ENCODE measurements at regions not wholly inside any gene's neighbourhood (a gene's known extent, or its start where the extent isn't known, plus 50 kb on each side); places are given as distances from the start of the nearest gene placed in this dataset.
A peak's percentile ranks its signal among the peaks of the same experiment; 100 is the strongest.

DNA sequence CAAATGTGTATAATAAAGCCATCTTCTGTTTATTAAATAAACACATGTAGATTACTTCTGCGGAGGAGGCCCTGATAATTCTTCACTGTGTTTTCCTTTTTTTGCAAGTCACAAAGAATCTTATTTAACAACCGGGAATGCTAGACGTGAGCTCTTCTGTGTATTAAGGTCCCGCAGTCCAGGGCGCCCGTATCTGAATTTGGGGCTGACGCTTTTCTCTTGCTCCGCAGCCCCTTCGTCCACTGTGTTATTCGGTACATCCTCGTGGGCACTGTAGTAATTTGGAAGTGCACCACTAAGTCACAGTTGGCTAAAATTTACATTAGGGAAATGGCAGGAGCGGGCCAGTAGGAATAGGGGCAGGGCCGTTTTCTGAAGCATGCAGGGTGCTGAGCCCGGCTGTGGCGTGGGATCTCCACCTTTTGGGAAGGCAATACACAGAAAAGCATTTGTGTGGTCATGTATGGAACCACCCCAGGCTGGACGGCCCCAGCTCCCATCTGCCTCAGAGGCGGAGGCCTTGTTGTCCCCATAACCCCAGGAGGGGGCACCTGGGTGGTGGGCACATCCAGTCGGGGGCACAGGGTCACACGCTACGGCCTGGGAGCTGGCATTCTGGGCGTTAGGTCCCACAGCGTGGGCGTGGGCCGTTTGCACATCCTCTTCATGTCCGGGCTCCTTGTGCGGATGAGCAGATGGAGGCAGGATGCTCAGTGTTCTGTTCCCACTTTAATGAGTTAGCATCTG is 258.7 kb upstream of the IRX4 start:
- ATAC-seq: no peak
- no peak for DNase-seq
- intact Hi-C loops (cut with micrococcal nuclease): no loop called here

DNA sequence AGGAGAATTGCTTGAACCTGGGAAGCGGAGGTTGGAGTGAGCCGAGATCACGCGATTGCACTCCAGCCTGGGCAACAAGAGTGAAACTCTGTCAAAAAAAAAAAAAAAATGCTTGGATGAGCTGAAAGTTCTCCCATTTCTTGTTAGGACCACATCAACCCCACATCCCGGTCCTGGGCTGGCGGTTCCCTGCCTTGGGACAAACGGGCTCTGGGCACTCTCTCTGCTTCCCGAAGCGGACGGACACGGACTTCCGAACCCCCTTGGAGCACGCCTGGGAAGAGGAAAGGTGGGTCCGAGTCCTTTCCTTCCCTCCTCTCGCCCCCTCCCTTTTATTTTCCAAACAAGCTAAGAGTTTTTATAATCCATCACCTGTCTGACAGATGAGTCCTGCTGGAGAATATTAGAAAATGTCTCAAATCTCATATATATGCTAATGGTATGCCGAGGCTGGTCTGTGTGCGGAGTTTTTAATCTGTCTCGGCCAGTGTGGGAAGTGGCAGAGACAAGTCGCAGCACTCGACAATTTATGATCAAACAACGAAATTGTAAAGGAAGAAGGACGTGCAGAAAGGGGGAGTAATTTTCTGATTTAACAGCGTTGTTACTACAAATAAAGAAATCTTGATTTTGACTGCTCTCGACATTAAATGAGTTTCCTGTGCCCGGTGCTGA is 257.9 kb upstream of the IRX4 start:
- ATAC-seq (no peak), DNase-seq (no peak)
- intact Hi-C loops (cut with micrococcal nuclease): no loop called here

DNA sequence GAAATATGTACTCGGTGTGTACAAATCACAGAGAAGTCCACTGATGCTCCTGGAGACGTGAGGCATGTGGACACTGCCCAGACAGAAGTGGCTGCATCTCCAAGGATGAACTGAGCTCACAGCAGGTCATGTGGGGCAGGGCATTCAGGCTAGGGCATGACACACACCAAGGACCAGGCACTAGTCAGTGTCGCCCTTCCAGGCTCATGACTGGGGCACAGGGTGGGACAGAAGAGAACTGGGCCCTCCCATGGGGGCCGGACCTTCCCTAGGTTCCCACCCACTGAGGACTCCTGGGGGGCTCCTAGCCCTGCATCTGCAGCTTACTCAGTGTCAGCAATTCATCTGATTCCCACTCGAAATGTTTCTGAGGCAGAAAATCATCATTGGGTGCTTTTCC is 256.8 kb upstream of the IRX4 start:
- intact Hi-C loops (cut with micrococcal nuclease): no loop called here
- ATAC-seq: no peak
- no peak for DNase-seq

DNA sequence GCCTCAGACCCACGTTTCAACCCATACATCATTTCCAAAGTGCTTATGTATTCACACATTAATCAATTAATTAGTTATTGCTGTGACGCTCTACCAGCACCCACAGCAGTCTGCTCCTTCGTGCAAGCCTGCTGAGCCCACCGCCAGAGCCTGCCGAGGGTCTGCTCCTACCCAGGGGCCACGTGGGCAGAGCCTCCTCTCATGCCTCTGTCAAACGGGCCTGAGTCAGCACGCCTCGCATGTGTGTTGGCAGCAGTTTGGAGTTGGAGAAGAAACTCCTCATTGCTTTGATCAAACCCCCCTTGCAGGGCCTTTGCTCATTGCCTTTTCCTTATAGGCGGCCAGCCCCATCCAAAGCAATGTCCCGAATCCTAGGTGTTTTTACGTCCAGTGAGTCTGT is 256.2 kb upstream of the IRX4 start:
- DNase-seq (no peak), ATAC-seq (no peak)
- intact Hi-C loops (cut with micrococcal nuclease): no loop called here

DNA sequence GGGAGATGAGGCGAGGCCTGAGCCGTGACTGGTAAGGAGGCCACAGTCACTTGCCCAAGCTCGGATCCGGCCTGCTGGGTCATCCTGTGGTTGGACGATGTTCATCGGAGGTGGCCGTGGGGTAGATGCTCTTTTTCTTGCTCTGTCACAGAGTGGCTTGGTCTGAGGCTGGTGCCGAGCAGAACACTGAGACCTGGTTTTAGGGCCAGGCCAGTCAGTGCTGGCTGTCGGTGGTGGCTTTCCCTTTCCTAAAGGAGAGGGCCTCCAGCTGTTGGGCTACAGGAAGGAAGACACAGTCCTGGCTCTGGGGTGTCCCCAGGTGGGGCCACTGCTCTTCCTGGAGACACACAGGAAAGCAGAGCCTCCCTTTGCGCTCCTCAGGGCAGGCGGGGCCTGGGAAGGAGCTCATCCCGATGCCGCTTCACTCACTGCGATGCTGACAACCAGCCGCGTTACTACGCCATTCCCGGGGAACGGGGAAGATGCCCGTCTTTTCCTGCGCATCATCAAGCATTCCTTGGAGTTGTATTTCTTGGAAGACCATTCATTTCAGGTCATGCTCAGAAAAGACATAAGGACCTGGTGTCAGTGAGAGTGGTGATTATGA is 254.8 kb upstream of the IRX4 start:
- ATAC-seq (no peak), DNase-seq (no peak)
- intact Hi-C loops (cut with micrococcal nuclease): no loop called here

DNA sequence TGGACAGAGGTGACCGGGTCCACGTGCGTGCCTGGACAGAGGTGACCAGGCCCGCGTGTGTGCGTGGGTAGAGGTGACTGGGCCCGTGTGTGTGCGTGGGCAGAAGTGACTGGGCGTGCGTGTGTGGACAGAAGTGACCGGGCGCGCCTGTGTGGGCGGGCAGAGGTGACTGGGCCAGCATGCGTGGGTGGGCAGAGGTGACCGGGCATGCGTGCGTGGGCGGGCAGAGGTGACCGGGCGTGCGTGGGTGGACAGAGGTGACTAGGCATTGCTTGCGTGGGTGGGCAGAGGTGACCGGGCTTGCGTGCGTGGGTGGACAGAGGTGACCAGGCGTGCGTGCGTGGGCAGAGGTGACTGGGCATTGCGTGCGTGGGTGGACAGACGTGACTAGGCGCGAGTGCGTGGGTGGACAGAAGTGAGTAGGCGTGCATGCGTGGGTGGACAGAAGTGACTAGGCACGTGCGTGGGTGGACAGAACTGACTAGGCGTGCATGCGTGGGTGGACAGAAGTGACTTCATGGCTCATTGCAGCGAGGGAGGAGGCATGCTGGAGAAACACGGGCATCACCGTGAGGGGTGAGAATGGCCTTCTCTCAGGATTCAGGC is 254.1 kb upstream of the IRX4 start:
- DNase-seq: no peak
- intact Hi-C loops (cut with micrococcal nuclease): no loop called here
- ATAC-seq: no peak

DNA sequence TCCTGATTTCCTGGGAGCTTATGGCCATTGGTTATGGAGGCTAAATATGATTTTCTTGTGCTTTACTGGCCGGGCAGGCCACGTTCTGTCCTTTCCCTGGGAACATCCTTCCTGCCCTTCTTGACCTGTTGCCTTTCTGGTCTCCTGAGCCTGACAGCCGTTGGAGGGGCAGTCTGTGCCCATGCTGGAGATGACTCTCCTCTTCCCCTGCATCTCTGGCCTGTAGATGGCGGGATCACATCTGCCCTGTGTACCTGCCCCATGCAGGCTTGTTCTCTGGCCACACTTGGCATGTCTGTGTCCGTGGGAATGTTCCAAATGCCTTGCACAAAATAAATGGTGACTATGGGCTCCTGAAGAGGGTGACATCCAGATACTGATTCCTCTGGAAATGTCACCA is 253.1 kb upstream of the IRX4 start:
- ATAC-seq (no peak), DNase-seq (no peak)
- intact Hi-C loops (cut with micrococcal nuclease): no loop called here

DNA sequence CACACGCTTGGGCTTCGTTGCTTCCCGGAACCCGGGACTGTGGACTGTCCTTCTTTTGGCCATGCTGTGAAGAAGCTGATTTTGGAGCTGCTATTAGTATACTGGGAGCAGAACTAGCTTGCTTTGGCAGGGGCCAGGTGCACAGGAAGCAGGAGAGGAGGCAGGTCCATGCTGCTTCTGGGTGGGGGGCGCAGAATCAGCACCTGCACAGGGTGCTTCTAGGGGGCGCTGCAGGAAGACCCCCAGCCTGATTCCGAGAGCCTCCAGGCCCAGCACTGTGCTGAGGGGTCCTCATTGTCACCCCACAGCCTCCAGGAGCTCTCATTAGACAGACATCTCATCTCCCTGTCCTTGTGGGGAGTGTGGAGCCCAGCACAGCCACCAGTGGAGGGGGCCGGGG is 252.6 kb upstream of the IRX4 start:
- intact Hi-C loops (cut with micrococcal nuclease): no loop called here
- DNase-seq (no peak), ATAC-seq (no peak)

DNA sequence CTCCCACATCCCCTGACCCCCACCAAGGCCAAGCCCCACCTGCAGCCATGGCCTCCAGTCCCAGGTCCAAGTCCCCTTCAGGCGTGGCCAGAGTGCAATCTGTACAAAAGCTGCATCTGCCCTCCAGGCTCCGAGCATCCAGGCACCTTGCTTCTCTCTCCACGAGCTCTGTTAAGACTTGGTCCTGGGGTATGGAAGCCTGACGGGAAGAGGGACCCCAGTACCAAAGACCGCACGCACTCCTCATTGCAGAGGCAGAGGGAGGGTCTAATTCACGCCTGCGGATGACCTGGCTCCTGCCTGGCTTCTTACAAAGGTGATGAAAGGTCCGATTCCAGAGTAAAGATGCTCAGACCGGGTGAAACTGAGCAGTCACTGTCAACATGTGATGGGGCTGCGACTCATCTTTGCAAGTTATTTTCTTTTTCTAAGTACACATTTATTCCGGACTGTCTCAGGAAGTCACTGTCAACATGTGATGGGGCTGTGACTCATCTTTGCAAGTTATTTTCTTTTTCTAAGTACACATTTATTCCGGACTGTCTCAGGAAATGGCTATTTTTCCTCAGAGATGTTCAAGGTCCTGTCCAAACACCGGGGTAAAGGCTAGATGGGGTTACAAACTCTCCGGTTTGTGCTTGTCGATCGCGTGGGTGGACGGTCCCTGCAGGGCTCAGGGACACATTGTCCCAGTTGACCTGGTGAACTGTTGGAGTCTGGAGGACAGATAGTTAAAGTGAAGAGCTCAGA is 252.0 kb upstream of the IRX4 start:
- DNase-seq (no peak), ATAC-seq (no peak)
- intact Hi-C loops (cut with micrococcal nuclease): no loop called here

DNA sequence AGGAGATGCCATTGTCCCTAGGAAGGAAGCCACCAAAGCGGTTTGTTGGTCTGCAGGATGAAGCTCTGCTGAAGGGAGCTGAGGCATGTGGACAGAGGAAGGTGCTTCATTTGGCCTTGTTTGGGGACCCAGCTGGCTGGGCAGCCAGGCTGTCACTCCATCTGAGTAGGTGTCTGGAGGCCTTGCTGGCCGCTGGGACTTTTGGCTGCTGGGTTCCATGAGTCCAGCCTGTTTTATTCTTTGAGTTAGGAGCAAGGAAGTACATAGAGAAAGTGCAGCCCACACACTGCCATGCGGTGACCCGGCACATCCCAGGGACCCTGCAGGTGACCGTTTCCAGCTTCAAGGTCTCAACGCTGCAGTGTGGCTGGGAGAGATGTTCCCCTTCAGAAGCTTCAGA is 251.2 kb upstream of the IRX4 start:
- DNase-seq (no peak), ATAC-seq (no peak)
- intact Hi-C loops (cut with micrococcal nuclease): no loop called here

DNA sequence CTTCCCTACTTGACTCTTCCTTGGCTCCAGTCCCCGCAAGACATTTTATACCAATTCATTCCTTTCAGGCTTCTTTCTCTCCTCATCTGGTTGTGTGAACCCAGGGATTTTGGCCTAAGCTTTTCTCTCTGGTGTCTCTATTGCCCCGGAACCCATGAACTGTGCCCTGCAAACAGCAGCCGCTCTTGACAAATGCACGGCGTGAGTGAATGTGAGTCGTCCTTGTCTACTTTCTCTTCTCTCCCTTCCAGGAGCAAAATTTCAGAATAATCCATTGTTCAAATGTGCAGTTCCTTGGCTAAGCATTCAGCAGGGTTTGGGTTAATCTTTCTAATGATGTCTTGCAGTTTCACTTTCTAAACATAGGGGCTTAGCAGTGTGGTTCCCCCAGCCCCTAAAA is 250.4 kb upstream of the IRX4 start:
- ATAC-seq (no peak), DNase-seq (no peak)
- intact Hi-C loops (cut with micrococcal nuclease): no loop called here

DNA sequence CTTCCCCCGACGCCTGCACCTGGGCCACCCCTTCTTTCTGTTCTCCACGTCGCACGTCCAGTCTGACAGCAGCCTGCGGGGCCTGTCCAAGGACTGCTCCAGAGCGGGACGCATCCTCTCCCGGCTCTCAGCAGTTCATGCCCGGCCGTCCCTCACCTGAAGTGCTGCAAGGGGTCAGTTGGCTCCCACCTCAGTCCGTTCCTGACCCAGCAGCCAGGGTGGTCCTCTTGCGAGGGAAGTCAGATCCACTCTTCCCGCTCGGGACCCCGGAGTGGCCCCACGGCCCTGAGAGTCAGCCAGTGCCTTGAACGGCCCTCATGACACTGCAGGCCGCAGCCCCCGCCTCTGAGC is 249.7 kb upstream of the IRX4 start:
- ATAC-seq (no peak), DNase-seq (no peak)
- intact Hi-C loops (cut with micrococcal nuclease): no loop called here

DNA sequence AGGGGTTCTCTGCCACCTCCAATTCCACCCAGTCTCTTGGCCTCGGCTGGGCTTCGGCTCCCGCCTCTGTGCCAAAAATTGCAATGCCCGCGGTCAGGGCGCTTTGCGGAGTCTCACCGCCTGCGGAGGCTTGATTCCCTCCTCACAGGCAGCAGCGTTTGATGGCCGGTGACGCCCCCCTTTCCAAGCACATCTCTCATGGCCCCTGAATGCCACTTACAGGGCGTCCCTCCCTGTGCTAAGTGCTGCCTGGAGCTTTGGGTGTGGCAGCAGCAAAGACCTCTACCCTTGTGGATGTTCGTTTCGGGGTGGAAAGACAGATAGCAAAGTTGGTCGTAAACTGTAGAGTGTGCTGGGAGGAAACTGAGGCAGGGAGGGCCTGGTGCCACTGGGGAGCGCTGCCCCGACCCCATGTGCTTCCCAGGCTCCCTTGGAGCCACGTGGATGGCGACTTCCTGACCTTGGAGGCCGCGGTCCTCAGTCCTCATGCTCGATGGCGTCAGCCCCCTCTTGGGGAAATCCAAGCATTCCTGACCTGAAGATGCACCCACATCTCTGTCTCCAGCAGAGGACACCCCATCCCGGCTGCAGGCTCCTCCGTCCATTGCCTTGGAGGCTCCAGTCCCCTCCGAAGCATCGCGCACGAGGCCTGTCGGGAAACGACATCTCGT is 249.2 kb upstream of the IRX4 start:
- ATAC-seq: no peak
- DNase-seq: no peak

DNA sequence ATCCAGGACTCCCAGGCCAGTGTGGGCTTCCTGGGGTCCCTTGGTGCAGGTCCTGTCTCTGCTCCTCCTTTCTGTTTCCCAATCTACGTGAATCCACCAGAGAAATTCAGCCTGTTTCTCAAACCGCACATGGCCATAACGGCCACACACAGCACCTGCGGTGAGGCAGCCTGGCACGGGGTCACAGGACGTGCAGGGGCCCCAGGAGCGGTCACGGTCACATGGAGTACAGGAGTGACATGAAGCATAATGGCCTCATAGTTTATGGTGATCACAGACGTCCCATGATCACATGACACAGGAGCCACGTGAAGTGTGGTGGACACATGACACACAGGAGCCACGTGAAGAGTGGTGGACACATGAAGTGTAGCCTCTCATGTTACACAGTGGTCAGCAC is 248.5 kb upstream of the IRX4 start:
- no peak for ATAC-seq
- intact Hi-C loops (cut with micrococcal nuclease): no loop called here

More for the DNA sequence above, 249.2 kb upstream of the IRX4 start:
- intact Hi-C loops (cut with micrococcal nuclease): no loop called here

DNA sequence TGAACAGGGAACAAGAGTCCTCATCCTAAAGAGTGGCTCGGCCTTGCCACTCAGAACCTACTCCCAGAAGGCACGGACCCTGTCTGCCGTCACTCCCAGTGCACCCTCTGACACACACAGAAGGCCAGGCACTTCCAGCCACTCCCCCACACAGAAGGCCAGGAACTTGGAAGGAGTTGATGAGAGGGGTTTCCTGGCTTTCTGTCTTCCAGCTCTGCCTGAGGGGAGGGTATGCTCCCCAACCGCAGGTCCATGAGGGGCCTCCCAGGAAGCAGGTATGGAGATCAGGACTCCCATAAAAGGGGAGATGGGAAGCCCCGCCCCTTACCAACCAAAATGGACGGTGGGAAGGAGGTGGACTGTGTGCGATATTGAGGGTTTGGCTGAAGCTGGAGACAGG is 247.6 kb upstream of the IRX4 start:
- DNase-seq (no peak), ATAC-seq (no peak)
- intact Hi-C loops (cut with micrococcal nuclease): no loop called here

More for the DNA sequence above, 248.5 kb upstream of the IRX4 start:
- DNase-seq: no peak

DNA sequence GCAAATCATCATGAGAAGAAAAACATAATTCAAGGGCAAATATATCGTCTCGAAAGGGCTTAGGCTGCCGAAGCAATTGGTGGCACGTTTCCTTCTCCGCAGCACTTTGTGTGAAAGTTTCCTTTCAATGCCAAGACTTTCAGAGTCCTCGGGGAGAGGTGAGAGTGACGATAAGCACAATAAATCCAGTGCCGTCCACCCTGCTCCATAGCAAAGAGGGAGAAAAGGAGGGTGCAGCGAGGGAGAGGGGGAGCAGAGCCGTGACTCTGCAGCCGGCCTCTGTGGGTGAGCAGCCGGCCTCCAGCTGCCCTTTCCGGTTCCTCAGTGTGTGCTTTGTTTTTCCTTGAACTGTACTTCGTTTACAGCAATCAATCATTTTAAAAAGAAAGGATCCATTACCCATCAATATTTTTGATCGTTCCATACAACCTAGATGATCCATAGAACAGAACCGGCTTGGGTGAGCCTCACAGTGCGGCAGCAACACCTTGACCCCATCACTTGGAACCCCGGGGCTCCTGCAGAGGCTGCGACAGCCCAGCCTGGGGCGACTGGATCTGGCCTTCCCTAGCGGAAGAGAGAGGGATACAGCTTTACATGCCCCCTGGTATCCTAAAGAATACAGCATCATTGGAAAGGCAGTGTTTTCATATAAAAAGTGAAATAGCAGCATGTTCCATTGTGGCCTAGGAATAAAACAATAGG is 247.0 kb upstream of the IRX4 start:
- intact Hi-C loops (cut with micrococcal nuclease): no loop called here
- DNase-seq (no peak), ATAC-seq (peak; percentile 14)

DNA sequence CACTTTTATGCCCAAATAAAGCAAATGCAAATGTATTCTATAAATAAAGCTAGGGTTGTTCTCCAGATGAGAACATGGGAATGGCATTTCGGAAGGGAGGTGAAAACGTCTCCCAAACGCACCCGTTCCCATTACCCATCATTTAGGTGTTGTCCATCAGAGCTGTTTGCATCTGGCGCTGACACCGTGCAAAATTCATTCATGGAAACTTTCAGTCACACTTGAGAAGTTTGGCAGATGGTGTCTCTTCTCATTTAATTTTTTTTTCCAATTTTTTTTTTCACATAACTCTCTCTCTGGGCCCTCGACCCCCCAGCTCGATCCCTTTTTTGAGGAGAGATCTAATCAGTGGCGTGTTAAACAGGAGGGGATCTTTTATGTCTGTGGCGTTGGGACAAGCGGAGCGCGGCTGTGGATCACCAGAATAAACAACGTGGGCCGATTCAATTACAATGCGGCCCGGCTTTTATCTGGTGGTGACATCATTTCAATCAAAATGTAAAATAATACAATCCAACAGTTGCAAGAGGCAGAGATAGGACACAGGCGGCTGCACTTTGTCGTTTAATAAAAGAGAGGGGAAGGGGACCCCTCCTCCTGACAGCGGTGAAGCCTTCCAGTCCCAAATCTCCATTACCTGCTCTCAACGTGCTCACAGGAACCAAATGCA is 246.1 kb upstream of the IRX4 start:
- DNase-seq: no peak
- no peak for ATAC-seq
- intact Hi-C loops (cut with micrococcal nuclease): no loop called here

DNA sequence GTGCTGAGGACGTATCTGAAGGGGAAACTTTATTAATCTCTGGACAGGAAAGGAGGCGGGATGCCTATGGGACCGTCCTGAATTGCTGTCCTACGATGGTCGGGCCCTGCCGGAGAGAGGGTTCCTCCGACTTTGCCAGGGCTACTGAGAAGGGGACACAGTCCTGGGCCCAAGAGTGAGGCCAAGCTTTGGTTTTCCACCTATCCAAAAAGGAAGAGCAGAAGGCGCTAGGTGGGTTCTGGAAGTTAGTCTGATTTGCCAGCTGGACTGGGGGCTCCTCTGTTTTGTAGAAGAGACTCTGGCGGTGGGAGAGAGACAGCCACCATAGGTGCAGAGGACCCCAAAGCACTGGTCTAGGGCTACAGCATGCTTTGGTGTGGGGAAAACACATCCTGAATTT is 243.8 kb upstream of the IRX4 start:
- no peak for DNase-seq
- no peak for ATAC-seq
- intact Hi-C loops (cut with micrococcal nuclease): no loop called here
